Head of caudate nucleus (tissue), 42 donors: ENCODE measurements at regions not wholly inside any gene's neighbourhood (a gene's known extent, or its start where the extent isn't known, plus 50 kb on each side); places are given as distances from the start of the nearest gene placed in this dataset.
"Not testable (repeated sequence)": the region's sequence is repeated elsewhere in the genome, so short reads cannot be mapped to it uniquely, and the experiment has no call there.

Source experiments
- DNase-seq, 42 donors: peaks; one replicate each; pipeline versions ENCODE4 v3.0.0 to v3.0.0-alpha.2; 2020 to 2021; ENCODE audit warnings: mixed read lengths in 7 of 42
- intact Hi-C: fragments of 100-400 bp; cut with DNase I; formaldehyde crosslinking; loops from one replicate; pipeline ENCODE4 v1.15.0; 2022

GRCh38 chr20:23299673-23300050 lies 50.9 kb upstream of the NXT1 start:
- no peak for DNase-seq
- intact Hi-C loops = no loop called here

DNA sequence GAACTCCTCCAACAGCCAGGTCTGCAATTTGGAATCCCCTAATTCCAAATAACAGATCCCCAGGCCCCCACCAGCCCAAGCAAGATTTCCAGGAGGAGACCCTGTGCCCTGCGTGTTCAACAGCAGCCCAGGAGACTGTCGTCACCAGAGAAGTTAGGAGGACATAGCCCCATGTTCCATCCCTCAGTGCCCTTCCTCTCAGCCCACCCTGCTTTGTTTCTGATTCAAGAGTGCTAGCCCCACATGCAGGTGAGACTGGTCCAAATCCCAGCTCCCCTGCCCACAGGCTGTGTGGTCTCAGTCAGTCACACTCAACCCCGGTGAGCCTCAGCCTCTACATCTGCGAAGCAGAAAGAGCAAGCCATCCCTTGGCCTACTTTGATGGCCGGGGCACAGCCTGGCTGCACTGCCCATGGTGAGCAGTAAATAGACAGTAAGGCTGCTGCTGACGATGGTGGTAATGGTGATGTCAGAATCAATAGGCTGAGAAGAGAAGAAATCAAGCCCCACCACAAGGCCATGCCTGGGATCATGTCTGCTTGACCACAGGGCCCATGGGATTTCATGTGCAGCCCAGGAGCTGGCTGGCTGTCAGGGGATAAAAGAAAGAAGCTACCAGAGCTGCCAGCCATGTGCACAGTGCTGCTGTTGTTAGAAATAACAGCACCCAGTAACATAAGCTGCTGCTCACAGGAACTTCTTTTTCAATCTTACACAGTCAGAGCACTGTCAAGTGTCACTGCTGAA lies 51.5 kb upstream of the NXT1 start:
- intact Hi-C loops = no loop called here
- DNase-seq = no peak

- no peak for DNase-seq
- intact Hi-C loops = no loop called here
Measured at GRCh38 chr20:23298155-23298554, 52.4 kb upstream of the NXT1 start.

DNA sequence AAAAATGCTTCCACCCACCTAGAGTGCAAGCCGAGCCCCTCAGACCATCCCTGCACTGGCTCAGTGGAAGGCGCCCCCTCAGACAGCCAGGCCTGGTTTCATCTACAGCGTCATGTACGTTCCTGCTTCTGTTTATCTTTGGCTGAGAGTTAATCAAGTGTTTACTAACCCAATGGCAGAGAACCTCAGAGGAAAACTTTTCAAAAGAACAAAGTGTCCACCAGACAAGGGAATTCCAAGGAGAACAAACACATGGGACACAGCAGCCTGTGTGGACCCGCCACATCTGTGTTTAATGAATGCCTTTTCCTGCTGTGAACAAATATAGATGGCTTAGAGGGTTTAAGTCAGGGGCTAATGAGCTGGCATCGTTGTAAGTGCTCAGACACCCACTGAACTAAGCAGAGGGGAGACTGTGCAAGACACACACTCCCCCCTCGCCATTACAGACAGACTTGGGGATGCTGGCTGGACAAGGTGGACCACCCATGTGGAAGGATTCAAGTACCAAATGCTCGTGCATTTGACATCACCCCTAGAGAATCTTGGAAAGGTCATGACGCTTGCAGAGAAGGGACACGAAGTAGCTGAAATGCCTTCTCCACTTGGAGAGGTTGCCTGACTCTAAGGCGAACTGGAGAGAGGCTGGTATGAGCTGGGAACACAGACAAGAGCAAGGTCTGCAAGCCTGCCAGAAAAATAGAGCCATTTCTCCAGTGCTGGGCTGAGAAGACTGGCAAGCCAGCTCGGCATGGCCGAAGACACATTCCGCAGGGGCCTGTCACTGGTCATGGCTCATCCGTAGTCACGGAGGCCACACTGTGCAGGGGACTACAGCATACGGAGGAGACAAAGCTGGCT lies 53.5 kb upstream of the NXT1 start:
- intact Hi-C loops = no loop called here
- DNase-seq = no peak

DNA sequence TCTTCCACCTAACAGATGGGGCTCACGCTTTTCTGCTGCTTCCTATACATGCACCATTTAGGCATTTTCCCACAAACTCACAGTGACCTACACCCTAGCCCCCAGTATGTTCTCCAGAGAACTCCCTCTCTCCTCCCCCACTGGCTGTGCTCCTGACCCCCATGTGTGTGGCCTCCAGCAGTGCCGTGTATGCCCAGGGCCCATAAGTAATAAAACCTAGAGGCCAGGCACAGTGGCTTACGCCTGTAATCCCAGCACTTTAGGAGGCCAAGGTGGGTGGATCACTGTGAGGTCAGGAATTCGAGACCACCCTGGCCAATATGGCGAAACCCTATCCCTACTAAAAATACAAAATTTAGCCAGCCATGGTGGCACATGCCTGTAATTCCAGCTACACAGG lies 54.7 kb upstream of the NXT1 start:
- intact Hi-C loops = no loop called here
- no peak for DNase-seq

DNA sequence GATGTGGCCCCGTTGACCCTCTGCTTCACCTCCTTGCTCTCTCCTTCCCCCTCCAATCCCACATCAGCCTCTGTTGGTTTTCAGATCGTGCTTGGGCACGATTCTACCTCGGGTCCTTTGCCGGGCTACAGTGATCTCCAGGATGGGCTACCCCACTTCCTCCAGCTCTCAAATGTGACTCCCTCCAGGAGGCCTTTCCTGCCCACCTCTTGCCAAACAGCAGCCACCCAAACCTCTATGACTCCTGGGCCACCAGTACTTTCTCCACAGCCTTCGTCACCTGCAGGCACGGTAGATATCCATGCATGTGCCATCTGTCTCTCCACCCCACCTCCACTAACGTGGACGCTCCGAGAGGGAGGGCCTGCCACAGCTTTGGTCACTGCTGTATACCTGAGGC lies 55.9 kb upstream of the NXT1 start:
- intact Hi-C loops = no loop called here
- DNase-seq = no peak

GRCh38 chr20:23294166-23294565 lies 56.4 kb upstream of the NXT1 start:
- intact Hi-C loops = no loop called here
- DNase-seq = no peak

DNA sequence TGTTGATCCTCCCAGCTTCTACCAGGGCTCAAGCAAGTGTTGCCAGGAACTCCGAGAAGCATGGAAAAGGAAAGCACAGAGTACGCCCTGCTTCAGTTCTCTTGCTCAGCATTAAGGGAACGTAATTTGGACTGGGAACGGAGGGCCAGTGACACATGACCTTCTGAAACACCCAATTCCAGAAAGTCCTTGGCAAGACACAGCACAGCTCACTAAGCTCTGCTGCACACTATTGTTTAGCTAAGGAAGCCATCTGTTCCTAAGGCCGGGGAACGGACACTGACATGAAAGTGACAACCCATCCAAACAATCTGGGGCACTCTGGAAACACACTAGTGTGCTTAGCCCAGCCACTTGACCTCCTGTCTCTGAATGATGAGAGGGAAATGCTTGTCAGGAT lies 56.9 kb upstream of the NXT1 start:
- DNase-seq = no peak
- intact Hi-C loops = no loop called here

- DNase-seq, intact Hi-C loops: not testable (repeated sequence)
Measured at GRCh38 chr20:23292311-23292710, 58.3 kb upstream of the NXT1 start.

DNA sequence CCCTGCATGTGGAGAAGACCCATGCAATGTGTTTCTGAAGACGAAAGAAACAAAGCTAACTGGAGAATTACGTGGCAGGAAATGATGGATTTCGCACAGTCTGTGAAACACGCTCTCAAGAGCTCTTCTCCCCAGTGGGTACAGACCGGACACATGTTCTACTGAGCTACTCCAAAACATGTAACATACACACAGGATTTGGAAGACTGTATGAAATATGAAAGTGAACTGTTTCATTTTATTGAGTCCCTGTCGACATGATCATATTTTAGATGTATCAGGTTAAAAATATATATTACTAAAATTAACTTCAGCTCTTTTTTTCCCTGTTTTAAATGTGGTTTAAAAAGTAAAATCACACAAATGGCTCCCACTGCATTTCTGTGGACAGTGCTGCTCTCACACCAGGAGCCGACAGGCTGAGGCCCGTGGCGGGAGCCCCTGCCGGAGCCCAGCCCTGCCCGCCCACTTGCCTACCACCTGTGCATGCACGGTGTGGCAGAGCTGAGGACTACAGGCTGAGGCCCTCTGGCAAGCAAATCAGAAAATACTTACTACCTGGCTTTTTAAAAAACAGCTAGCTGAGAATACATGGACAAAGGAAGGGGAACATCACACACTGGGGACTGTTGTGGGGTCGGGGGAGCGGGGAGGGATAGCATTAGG lies 58.9 kb upstream of the NXT1 start:
- intact Hi-C loops = no loop called here
- DNase-seq = no peak

- intact Hi-C loops = no loop called here
- DNase-seq = no peak
Measured at GRCh38 chr20:23290761-23291574, 59.6 kb upstream of the NXT1 start.

DNA sequence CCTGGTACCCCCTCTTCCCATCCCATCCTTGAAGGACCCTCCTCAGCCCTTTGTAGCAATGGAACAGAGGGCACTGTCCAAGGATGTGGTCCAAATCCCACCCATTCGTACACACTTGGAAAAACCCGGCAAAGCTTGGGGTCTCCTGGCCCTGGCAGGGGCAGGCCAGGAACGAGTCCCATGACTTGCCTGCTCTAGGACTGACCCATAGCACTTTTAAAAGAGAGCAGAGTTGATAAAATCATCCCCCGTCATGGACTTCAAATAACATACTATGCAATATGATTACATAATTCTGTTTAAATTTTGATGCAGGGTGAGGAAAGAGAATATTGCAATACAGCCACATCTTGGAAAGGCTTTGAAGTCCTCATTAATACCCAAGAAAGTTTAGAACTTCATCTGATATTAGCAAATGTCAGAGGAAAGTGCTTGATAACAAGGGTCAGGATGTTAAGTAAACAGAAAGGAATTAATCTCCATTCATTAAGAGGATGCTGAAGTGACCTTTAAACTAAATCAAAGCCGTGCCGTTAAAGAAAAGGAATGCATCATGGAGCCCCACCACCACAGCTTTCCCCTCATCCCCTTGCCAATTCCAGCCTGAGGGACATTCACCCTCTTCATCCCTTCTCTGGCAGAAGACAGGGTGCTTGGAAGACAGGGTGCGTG lies 60.7 kb upstream of the NXT1 start:
- intact Hi-C loops = no loop called here
- DNase-seq = no peak

GRCh38 chr20:23289249-23289648 lies 61.3 kb upstream of the NXT1 start:
- DNase-seq = no peak
- intact Hi-C loops = no loop called here

- intact Hi-C loops = no loop called here
- DNase-seq = no peak
Measured at GRCh38 chr20:23287354-23288190, 63.0 kb upstream of the NXT1 start.

DNA sequence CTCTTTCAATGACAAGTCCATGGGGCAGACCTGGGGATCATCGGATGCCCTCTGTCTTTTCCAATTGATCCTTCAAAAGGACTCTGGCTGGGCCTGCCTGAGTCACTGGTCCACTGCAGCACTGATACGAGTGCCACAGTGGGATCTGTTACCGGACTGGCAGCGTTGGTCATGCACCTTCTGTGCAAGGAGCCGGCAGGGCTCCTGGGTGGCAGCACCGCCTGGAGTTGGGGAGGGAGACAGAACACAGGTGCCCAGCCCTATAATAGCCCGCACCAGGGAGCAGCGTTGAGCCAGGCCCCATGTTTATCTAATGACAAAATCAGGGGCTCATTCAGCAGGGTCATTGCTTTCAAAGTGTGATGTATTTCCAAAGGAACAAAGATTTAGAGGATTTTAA lies 64.2 kb upstream of the NXT1 start:
- no peak for DNase-seq
- intact Hi-C loops = no loop called here

- intact Hi-C loops = no loop called here
- no peak for DNase-seq
Measured at GRCh38 chr20:23285536-23285935, 65.1 kb upstream of the NXT1 start.

DNA sequence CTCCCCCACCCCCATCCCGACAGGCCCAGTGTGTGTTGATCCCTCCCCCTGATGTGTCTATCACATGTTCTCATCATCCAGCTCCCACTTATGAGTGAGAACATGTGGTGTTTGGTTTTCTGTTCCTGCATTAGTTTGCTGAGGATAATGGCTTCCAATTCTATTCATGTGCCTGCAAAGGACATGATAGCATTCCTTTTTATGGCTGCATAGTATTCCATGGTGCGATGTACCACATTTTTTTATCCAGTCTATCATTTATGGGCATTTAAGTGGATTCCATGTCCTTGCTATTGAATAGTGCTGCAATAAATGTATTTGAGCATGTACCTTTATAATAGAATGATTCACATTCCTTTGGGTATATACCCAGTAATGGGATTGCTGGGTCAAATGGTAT lies 66.6 kb upstream of the NXT1 start:
- intact Hi-C loops = no loop called here
- no peak for DNase-seq
